GM18502 (cell line): ENCODE measurements at regions not wholly inside any gene's neighbourhood (a gene's known extent, or its start where the extent isn't known, plus 50 kb on each side); places are given as distances from the start of the nearest gene placed in this dataset.
A peak's percentile ranks its signal among the peaks of the same experiment; 100 is the strongest.
"Not testable (repeated sequence)": the region's sequence is repeated elsewhere in the genome, so short reads cannot be mapped to it uniquely, and the experiment has no call there.

Experiments used
- ATAC-seq: cut with Tn5 transposase; IDR thresholded peaks from one replicate; pipeline ENCODE4 v1.9.1; 2021; ENCODE audit warnings: mild to moderate bottlenecking; ENCODE audit not compliant: unreplicated experiment, poor library complexity

DNA sequence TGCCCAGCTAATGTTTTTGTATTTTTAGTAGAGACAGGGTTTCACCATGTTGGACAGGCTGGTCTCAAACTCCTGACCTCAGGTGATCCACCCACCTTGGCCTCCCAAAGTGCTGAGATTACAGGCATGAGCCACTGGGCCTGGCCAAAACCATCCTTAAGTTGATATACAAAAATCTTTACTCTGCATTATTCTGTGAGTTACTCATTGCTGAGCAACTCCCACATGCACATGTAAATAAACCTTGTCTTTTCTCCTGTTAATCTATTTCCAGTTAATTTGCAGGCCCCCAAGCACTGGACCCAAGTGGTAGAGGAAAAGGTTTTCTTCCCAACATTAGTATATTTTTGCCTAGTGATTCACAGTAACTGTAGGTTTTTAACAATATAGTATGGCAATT lies 242.8 kb downstream of the KLF5 start:
- ATAC-seq, result not testable (repeated sequence)

DNA sequence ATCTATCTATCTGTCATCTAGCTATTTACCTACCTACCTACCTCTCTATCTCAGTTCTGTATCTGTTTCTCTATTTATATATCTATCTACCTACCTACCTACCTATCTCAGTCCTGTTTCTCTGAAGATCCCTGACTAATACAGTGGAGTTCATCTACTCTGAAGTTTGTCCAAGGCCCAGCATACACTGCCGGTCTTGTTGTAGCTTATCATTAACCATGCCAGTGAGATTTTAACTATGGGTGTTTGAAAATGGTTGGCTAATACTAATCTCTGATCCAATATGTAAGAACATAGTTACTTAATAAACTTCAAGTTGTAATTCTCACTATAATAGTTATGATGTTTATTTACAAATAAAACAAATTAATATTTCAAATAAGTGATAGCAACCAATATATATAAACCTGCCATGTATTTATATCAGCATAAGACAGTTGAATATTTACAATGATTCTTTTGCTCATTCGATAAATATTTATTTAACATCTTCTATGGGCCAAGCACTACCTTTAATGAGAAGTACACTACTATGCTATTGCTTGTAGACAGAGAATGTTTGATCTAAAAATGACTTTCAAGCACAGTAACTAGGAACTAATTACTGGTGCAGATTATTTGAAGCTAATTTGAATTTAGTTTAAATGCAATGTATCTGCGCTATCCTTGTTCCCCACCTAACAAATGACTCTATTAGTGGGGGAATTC lies 242.1 kb downstream of the KLF5 start:
- ATAC-seq, result no peak

DNA sequence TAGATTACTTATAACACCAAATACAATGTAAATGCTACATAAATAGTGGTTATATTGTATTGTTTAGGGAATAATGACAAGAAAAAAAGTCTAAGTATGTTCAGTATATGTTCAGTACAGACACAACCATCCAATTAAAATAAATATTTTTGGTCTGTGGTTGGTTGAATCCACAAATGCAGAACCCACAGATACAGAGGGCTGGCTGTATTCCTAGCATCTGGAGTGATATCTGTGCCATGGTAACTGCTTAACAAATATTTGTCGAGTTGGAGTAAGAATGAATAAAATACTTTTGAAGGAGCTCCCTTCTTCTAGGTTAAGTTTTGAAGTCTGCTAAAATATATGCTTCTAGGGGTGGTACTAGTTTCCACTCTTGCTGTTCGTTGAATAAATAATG lies 241.0 kb downstream of the KLF5 start:
- ATAC-seq, result no peak

DNA sequence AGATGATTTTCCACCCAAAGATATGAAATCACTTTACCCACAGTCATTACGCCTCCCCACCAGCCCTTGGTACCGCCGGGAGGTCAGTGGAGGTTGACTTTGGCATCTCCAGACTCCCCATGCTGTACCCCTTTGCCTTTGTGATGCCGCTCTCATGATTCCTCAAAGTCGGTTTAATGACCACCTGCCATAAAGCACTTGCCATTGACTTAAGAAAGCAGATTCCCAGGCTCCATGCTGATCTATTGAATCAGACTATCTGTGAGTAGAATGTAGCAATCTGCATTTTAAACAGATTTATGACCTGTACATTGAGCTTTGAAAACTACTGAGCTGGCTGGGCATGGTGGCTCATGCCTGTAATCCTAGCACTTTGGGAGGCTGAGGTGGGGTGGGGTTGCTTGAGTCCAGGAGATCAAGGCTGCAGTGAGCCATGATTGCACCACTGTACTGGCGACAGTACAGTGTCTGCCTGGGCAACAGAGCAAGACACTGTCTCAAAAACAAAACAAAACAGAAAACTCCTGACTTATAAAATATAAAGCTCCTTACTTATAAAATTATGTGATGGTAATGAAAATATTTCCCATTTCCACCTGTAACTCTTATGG lies 235.2 kb downstream of the KLF5 start:
- no peak for ATAC-seq

- ATAC-seq, result no peak
Observed at GRCh38 chr13:73292127-73292526, 233.3 kb downstream of the KLF5 start.

GRCh38 chr13:73290844-73291243 lies 232.0 kb downstream of the KLF5 start:
- no peak for ATAC-seq

DNA sequence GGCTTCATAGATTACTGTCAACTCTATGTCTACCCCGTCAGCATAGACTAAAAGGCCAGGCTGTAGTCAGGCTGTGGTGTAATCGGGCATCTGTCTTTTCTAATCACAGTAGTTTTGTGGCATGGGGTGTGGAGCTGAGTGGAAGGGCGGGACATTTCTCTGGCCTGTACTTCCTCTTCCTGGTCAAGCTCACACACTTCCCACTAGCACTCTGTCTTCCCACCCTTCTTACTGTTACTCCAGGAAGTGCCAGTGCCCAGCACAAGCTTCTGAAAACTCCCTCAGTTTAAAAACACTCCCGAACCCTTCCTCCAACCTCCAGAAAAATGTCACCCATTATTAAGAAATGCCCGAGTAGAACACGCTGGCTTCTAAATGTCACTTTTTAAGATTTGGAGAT lies 229.8 kb downstream of the KLF5 start:
- ATAC-seq, result no peak

DNA sequence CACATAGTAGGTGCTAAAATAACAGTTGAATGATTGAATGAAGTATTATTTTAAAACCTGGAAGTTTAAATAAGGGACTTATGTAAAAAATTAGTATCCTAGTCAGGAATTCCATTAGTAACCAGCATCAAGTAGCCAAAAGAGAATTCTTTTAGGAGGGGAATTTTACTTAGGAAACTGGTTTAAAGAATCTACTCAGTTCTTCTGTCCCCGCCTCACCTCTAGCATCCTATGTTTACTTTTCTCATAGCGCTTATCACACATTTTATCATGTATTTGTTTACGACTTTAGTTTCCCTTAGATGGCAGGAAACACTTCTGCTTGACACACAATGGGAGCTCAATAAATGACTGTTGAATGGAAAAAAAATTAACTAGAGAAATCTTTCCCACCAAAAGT lies 229.0 kb downstream of the KLF5 start:
- ATAC-seq, result no peak

- ATAC-seq, result no peak
Observed at GRCh38 chr13:73286942-73287620, 228.3 kb downstream of the KLF5 start.

- no peak for ATAC-seq
Observed at GRCh38 chr13:73286177-73286576, 227.4 kb downstream of the KLF5 start.

DNA sequence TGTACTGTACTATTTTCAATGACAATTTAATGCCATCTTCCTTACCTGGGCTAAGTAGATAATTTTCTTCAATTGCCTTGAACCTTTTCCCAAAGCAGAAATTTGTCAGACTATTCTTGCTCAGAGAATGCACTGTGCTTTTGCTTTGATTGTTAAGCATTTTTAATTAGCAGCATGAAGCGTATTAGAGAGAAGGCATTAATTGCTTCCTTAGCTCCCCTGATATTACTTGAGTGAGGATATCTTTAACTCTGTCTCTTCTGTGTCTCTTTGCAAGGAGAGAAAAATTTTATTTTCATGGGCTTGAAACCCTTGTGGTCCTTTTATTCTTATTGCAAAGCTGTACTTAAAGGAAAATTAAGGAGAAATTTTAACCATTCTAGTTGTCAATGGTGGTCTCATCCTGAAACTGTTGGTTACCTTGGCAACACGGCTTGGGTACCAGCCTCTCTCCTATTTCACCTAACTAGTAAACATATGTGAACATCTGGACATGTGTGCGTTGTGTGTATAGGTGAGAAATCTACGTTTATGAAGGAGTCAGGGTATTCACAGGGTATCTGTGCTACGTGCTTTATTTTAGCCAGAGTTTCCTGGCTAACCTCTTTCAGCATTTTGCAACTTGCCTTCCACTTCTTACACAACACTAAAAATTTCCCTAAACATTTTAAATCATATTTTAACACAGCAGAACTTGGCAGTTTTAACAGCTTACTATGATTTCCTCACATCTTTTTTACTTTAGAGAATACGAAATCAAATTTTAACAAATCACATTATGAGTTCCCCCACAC lies 225.5 kb downstream of the KLF5 start:
- ATAC-seq, result no peak

- no peak for ATAC-seq
Observed at GRCh38 chr13:73283636-73284035, 224.8 kb downstream of the KLF5 start.

DNA sequence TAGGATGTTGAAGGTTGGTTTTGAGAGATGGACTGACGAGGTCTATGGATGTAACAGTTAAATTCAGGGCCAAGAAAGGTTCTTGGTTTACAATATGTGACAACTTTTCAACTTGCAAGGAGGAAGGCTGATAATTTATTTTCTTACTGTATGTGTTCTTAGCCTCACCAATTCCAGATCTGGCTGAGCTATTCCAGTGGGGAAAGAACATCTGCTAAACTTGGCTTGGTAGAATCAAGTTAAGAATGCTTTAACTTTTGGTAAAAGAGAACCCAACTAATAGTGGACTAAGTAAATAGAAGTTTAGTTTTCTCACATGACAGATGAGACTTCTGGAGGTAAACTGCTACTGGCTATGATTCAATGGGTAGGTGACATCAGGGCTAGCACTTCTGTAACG lies 222.9 kb downstream of the KLF5 start:
- ATAC-seq, result no peak

GRCh38 chr13:73278186-73278585 lies 219.4 kb downstream of the KLF5 start:
- ATAC-seq, result peak; percentile 70

- ATAC-seq, result no peak
Observed at GRCh38 chr13:73275163-73275562, 216.4 kb downstream of the KLF5 start.

DNA sequence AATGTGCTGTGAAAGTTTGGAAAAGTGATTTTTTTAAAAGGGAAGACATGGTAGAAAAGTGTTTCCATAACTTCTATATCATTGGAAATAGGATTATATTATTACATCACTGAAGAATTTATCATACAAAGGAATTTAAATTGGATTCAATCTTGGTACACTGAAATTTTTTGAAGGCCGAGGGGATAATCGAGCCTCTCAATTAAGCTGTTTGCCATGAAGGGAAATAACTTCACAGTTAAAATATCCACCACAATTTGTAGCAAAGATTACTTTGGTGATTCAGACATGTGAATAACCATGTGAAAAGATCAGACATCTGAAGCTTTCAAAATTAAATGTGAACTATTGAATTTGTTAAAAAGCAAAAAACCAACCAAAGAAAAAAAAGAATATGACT lies 215.3 kb downstream of the KLF5 start:
- ATAC-seq, result no peak

- ATAC-seq, result no peak
Observed at GRCh38 chr13:73273745-73274144, 214.9 kb downstream of the KLF5 start.

DNA sequence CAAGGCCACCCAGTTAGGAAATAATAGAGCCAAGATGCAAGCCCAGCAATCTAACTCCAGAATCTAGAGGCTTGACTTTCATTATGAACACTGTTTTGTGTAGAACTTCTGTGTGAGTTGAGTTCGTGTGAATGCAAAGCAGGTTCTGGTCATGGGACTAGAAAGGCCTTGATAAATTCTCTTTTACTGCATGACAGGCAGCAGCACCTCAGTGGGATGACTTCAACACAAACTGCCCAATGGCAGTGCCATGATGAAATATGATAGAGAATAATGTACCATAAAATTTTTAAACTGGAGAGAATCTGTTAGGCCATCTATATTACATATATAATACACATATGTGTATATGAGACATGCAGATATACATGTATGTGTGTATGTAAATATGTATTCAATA lies 214.5 kb downstream of the KLF5 start:
- no peak for ATAC-seq

GRCh38 chr13:73272831-73273230 lies 214.0 kb downstream of the KLF5 start:
- ATAC-seq, result no peak

GRCh38 chr13:73268306-73268705 lies 209.5 kb downstream of the KLF5 start:
- no peak for ATAC-seq

- ATAC-seq, result no peak
Observed at GRCh38 chr13:73266640-73267180, 207.9 kb downstream of the KLF5 start.
